HG02623 (cell line): ENCODE measurements at regions not wholly inside any gene's neighbourhood (a gene's known extent, or its start where the extent isn't known, plus 50 kb on each side); places are given as distances from the start of the nearest gene placed in this dataset.
"Not testable (repeated sequence)": the region's sequence is repeated elsewhere in the genome, so short reads cannot be mapped to it uniquely, and the experiment has no call there.

Source experiments
- ATAC-seq: cut with Tn5 transposase; IDR thresholded peaks from one replicate; pipeline ENCODE4 v1.9.1; 2021; ENCODE audit warnings: moderate library complexity; ENCODE audit not compliant: unreplicated experiment

- ATAC-seq: not testable (repeated sequence)
These were observed 178.7 kb downstream of the NPIPA8 start for GRCh38 chr16:18157854-18158253.

GRCh38 chr16:18152832-18153231, 183.7 kb downstream of the NPIPA8 start:
- ATAC-seq: not testable (repeated sequence)

- ATAC-seq: not testable (repeated sequence)
These were observed 188.4 kb downstream of the NPIPA8 start for GRCh38 chr16:18148132-18148531.

GRCh38 chr16:18146601-18147142, 189.9 kb downstream of the NPIPA8 start:
- ATAC-seq: not testable (repeated sequence)

- ATAC-seq: not testable (repeated sequence)
These were observed 194.5 kb downstream of the NPIPA8 start for GRCh38 chr16:18142066-18142465.

- not testable (repeated sequence) for ATAC-seq
These were observed 200.2 kb downstream of the NPIPA8 start for GRCh38 chr16:18136288-18136687.

- not testable (repeated sequence) for ATAC-seq
These were observed 201.5 kb downstream of the NPIPA8 start for GRCh38 chr16:18135024-18135423.

- not testable (repeated sequence) for ATAC-seq
These were observed 204.9 kb downstream of the NPIPA8 start for GRCh38 chr16:18131587-18131986.

GRCh38 chr16:18130478-18131120, 205.9 kb downstream of the NPIPA8 start:
- not testable (repeated sequence) for ATAC-seq

- ATAC-seq: not testable (repeated sequence)
These were observed 209.5 kb downstream of the NPIPA8 start for GRCh38 chr16:18127033-18127432.

- not testable (repeated sequence) for ATAC-seq
These were observed 217.4 kb downstream of the NPIPA8 start for GRCh38 chr16:18119092-18119491.

GRCh38 chr16:18118684-18119083, 217.9 kb downstream of the NPIPA8 start:
- ATAC-seq: not testable (repeated sequence)

GRCh38 chr16:18118071-18118470, 218.5 kb downstream of the NPIPA8 start:
- not testable (repeated sequence) for ATAC-seq

- ATAC-seq: not testable (repeated sequence)
These were observed 232.1 kb downstream of the NPIPA8 start for GRCh38 chr16:18104412-18104811.

- ATAC-seq: not testable (repeated sequence)
These were observed 235.5 kb downstream of the NPIPA8 start for GRCh38 chr16:18101077-18101476.

GRCh38 chr16:18092605-18093004, 243.9 kb downstream of the NPIPA8 start:
- ATAC-seq: not testable (repeated sequence)

- not testable (repeated sequence) for ATAC-seq
These were observed 255.7 kb downstream of the NPIPA8 start for GRCh38 chr16:18080658-18081363.

- not testable (repeated sequence) for ATAC-seq
These were observed 258.6 kb downstream of the NPIPA8 start for GRCh38 chr16:18077910-18078309.

- no peak for ATAC-seq
These were observed 264.4 kb downstream of the NPIPA8 start for GRCh38 chr16:18072161-18072560.

- ATAC-seq: no peak
These were observed 266.9 kb downstream of the NPIPA8 start for GRCh38 chr16:18069683-18070082.

GRCh38 chr16:18068477-18068876, 268.1 kb downstream of the NPIPA8 start:
- ATAC-seq: no peak

GRCh38 chr16:18062713-18063112, 273.8 kb downstream of the NPIPA8 start:
- ATAC-seq: no peak
